SK-N-SH (cell line): ENCODE measurements at regions not wholly inside any gene's neighbourhood (a gene's known extent, or its start where the extent isn't known, plus 50 kb on each side); places are given as distances from the start of the nearest gene placed in this dataset.

Experiments used
- CTCF ChIA-PET: fragments of 300-600, 350-600 bp; formaldehyde crosslinking; extraction: SDS; loops from one replicate; lab custom pipeline; 2021; lab: Yijun Ruan, JAX
- POLR2A ChIA-PET: fragments of 350-600 bp; sonication (Branson Sonifier 250); formaldehyde crosslinking; extraction: SDS; loops from one replicate; lab custom pipeline; 2020; ENCODE audit warnings: antibody characterized with exemption, inconsistent platforms; lab: Yijun Ruan, JAX
- DNase-seq: peaks from one replicate; pipeline ENCODE4 v3.0.0; 2012
- H2AFZ ChIP-seq: fragments of 200-600 bp; sonication (generic); 2 replicates; pipeline ENCODE4 v1.8.1; 2016; ENCODE audit warnings: antibody characterized with exemption, mild to moderate bottlenecking, low read depth
- H3F3A ChIP-seq: fragments of 200-600 bp; sonication (generic); replicated peaks from 2 replicates; pipeline ENCODE3; 2016; ENCODE audit warnings: antibody characterized with exemption, mild to moderate bottlenecking; ENCODE audit not compliant: insufficient read depth
- H3K27ac ChIP-seq, 2 experiments: fragments of 200-500 bp in 1 of 2; fragments of 200-600 bp in 1 of 2; sonication (Bioruptor generic) in 1 of 2; sonication (generic), shearing (Covaris generic) in 1 of 2; 2 replicates each; pipeline versions ENCODE4 v1.5.1 to v1.6.1; 2014 to 2016; ENCODE audit warnings: low read depth in 2 of 2, inconsistent platforms in 1 of 2, low read length in 1 of 2, mild to moderate bottlenecking in 1 of 2, mixed read lengths in 1 of 2
- H3K27me3 ChIP-seq: fragments of 200-600 bp; sonication (generic), shearing (Covaris generic); 2 replicates; pipeline ENCODE4 v1.6.1; 2016; ENCODE audit warnings: mixed run types; ENCODE audit not compliant: insufficient read depth
- H3K36me3 ChIP-seq, 2 experiments: fragments of 200-500 bp in 1 of 2; fragments of 200-600 bp in 1 of 2; sonication (Bioruptor generic) in 1 of 2; sonication (generic) in 1 of 2; replicated peaks in 1 of 2; 2 replicates each; pipeline versions ENCODE3 to v1.5.1; 2014 to 2016; ENCODE audit warnings: low read length in 1 of 2, mild to moderate bottlenecking in 1 of 2; ENCODE audit not compliant: insufficient read depth in 2 of 2, control insufficient read depth in 1 of 2
- H3K4me1 ChIP-seq, 2 experiments: fragments of 200-500 bp in 1 of 2; fragments of 200-600 bp in 1 of 2; sonication (Bioruptor generic) in 1 of 2; sonication (generic), shearing (Covaris generic) in 1 of 2; 2 replicates each; pipeline versions ENCODE4 v1.5.1 to v1.6.1; 2014 to 2016; ENCODE audit warnings: low read depth in 1 of 2, low read length in 1 of 2, mixed run types in 1 of 2; ENCODE audit not compliant: insufficient read depth in 2 of 2, control insufficient read depth in 1 of 2
- H3K4me2 ChIP-seq: fragments of 200-600 bp; sonication (generic), shearing (Covaris generic); 2 replicates; pipeline ENCODE4 v1.6.1; 2017; ENCODE audit warnings: mixed run types
- H3K4me3 ChIP-seq, 2 experiments: fragments of 200-500 bp in 1 of 2; fragments of 200-600 bp in 1 of 2; sonication (Bioruptor generic) in 1 of 2; sonication (generic), shearing (Covaris generic) in 1 of 2; 2 replicates each; pipeline versions ENCODE4 v1.5.1 to v1.8.1; 2014 to 2016; ENCODE audit warnings: low read depth in 2 of 2, inconsistent platforms in 1 of 2, low read length in 1 of 2, mild to moderate bottlenecking in 1 of 2, mixed read lengths in 1 of 2, moderate library complexity in 1 of 2
- H3K79me2 ChIP-seq: fragments of 200-600 bp; sonication (generic); 2 replicates; pipeline ENCODE4 v1.8.1; 2017; ENCODE audit warnings: mild to moderate bottlenecking; ENCODE audit not compliant: insufficient read depth
- H3K9ac ChIP-seq: fragments of 200-600 bp; sonication (generic); 2 replicates; pipeline ENCODE4 v1.6.1; 2017; ENCODE audit warnings: mixed run types
- H3K9me2 ChIP-seq: fragments of 200-600 bp; sonication (generic); 2 replicates; pipeline ENCODE4 v1.6.1; 2017; ENCODE audit warnings: mixed run types
- H3K9me3 ChIP-seq: fragments of 200-600 bp; sonication (generic); 2 replicates; pipeline ENCODE4 v1.6.1; 2017; ENCODE audit warnings: mixed run types, mild to moderate bottlenecking, moderate library complexity
- H4K20me1 ChIP-seq: fragments of 200-600 bp; sonication (generic); 2 replicates; pipeline ENCODE4 v1.6.1; 2017; ENCODE audit warnings: mild to moderate bottlenecking, mixed run types; ENCODE audit not compliant: insufficient read depth
- CHD2 ChIP-seq: fragments of 150-350 bp; IDR thresholded peaks from 2 replicates; pipeline ENCODE4 v1.6.1; 2018; ENCODE audit warnings: low read length; ENCODE audit not compliant: partially characterized antibody
- FOSL2 ChIP-seq: IDR thresholded peaks from 2 replicates; pipeline ENCODE4 v1.4.0; 2012; ENCODE audit warnings: low read depth, mild to moderate bottlenecking, moderate library complexity, borderline replicate concordance
- GATA2 ChIP-seq: sonication (generic); formaldehyde crosslinking; IDR thresholded peaks from 2 replicates; pipeline ENCODE4 v1.5.0; 2020; ENCODE audit warnings: mild to moderate bottlenecking, missing genetic modification reagents
- JUND ChIP-seq: IDR thresholded peaks from 2 replicates; pipeline ENCODE4 v1.4.0; 2012
- MEF2A ChIP-seq: IDR thresholded peaks from 2 replicates; pipeline ENCODE4 v1.4.0; 2012; ENCODE audit warnings: low read depth, borderline replicate concordance
- NFIC ChIP-seq: IDR thresholded peaks from 2 replicates; pipeline ENCODE4 v1.4.0; 2012; ENCODE audit warnings: borderline replicate concordance
- RXRA ChIP-seq: IDR thresholded peaks from 2 replicates; pipeline ENCODE4 v1.4.0; 2012; ENCODE audit warnings: low read depth, mild to moderate bottlenecking, borderline replicate concordance
- WGBS: methylation state at CpG from one replicate; pipeline ENCODE4 v1.1.6; 2017; ENCODE audit warnings: low lambda C conversion rate; 5-methylcytosine and 5-hydroxymethylcytosine counted together
- TF ChIP-seq, protein P1 (sequence below): fragments of 200-600 bp; sonication (generic); IDR thresholded peaks from 2 replicates; pipeline ENCODE4 v1.6.1; 2017; ENCODE audit warnings: antibody characterized with exemption, mild to moderate bottlenecking, moderate library complexity
- TF ChIP-seq, protein P2 (sequence below): IDR thresholded peaks from 2 replicates; pipeline ENCODE4 v1.4.0; 2012; ENCODE audit warnings: low read depth, borderline replicate concordance

DNA sequence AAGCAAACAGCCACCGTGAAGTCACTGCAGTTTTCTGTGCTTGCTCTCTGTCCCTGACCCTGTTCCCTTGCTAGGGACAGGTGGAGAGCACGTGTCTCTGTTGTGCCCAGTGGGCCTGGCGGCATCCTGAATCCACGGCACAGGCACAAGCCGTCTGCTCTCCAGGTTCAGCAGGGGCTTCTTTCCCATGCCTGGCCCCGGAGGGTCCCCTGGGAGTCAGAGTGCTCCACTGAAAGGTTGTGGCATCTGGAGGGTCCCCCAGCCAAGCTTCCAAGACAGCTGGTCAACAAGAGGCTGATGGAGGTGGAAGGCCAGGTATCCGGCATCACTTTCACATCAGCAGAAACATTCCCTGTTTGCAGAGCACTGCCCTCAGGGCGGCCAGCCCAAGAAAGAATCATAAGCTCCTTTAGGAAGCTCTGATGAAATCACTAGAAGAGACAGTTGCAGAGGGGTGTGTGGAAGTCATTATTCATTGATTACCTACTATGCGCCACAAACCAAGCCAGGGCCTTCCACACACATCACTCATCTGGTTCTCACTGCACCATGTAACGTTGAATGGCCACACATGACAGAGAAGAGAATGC is 346.4 kb upstream of the B3GAT1 start (continued):
- TF ChIP-seq, protein P1, sequence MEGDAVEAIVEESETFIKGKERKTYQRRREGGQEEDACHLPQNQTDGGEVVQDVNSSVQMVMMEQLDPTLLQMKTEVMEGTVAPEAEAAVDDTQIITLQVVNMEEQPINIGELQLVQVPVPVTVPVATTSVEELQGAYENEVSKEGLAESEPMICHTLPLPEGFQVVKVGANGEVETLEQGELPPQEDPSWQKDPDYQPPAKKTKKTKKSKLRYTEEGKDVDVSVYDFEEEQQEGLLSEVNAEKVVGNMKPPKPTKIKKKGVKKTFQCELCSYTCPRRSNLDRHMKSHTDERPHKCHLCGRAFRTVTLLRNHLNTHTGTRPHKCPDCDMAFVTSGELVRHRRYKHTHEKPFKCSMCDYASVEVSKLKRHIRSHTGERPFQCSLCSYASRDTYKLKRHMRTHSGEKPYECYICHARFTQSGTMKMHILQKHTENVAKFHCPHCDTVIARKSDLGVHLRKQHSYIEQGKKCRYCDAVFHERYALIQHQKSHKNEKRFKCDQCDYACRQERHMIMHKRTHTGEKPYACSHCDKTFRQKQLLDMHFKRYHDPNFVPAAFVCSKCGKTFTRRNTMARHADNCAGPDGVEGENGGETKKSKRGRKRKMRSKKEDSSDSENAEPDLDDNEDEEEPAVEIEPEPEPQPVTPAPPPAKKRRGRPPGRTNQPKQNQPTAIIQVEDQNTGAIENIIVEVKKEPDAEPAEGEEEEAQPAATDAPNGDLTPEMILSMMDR = no peak
- TF ChIP-seq FOSL2 = no peak

DNA sequence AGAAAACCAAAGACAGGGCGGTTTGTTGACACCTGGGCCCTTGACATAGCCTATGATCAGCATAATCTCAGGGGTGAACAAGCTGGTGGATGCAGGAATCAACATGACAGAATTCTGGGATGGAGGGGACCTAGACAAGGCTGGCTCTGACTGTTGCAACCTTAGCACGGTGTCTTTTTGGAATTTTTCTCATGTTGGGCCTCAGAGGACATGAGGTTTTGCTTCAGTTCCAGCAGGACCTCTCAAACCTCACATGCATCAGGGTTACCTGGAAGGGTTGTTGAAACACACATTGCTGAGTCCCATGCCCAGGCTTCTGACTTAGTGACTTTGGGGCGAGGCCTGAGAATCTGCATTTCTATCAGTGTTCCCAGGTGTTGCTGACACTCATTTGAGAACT is 345.6 kb upstream of the B3GAT1 start:
- POLR2A ChIA-PET = no interaction called here
- TF ChIP-seq NFIC = no peak
- TF ChIP-seq CHD2 = no peak
- TF ChIP-seq MEF2A = no peak
- TF ChIP-seq GATA2 = no peak
- TF ChIP-seq, protein P2, sequence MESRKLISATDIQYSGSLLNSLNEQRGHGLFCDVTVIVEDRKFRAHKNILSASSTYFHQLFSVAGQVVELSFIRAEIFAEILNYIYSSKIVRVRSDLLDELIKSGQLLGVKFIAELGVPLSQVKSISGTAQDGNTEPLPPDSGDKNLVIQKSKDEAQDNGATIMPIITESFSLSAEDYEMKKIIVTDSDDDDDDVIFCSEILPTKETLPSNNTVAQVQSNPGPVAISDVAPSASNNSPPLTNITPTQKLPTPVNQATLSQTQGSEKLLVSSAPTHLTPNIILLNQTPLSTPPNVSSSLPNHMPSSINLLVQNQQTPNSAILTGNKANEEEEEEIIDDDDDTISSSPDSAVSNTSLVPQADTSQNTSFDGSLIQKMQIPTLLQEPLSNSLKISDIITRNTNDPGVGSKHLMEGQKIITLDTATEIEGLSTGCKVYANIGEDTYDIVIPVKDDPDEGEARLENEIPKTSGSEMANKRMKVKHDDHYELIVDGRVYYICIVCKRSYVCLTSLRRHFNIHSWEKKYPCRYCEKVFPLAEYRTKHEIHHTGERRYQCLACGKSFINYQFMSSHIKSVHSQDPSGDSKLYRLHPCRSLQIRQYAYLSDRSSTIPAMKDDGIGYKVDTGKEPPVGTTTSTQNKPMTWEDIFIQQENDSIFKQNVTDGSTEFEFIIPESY = no peak
- no peak for TF ChIP-seq JUND
- Histone ChIP-seq H3K9ac (no peak overlapping the region), H2AFZ (no peak overlapping the region), H3K4me2 (no peak overlapping the region), H3K9me2 (no peaks in the 10 kb centered on the region), H3K27me3 (no peaks in the 10 kb centered on the region), H4K20me1 (no peaks in the 10 kb centered on the region), H3K4me1 (no peaks in the 10 kb centered on the region; a peak in 1 of 4 replicates), H3F3A (no peaks in the 10 kb centered on the region), H3K79me2 (no peaks in the 10 kb centered on the region), H3K36me3 (no peaks in the 10 kb centered on the region), H3K27ac (no peak overlapping the region), H3K9me3 (no peaks in the 10 kb centered on the region), H3K4me3 (no peak overlapping the region)
- WGBS = 0% methylated on average over 2 of the region's 3 CpGs
- no peak for DNase-seq
- CTCF ChIA-PET = no interaction called here

DNA sequence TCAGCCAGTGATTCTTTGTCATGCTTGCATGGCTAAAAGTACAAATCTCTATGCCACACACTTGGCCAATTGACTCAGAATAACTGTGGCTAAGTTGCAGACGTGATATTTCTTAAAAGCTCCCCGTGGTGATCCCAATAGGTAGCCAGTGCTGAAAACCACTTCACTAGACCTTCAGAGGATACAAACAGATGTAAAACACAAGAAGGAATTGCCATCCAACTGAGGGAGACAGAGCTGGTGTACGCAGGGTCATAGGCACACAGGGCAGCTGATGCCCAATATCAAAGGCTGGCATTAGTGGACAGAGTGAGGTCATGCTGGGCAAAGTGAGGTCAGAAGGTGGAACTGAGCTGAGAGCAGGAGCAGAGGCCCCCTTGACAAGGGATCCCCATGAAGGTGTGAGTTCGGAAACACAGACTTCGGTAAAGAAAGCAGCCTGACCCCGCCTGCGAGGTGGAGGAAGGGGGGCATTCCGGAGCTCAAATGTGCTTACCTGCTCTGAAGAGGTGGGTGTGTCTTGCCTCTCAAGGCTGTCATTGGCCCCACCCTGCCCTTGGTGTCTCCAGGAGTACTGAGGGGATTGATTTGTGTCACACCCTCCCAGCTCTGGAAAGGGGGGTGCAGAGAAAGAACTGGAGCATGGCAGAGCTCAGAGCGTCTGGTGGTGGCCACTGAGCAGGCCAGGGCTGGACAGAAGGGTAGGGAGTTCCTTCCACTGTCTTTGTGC is 344.9 kb upstream of the B3GAT1 start:
- Histone ChIP-seq H3K9ac (no peak overlapping the region), H3K79me2 (no peaks in the 10 kb centered on the region), H3F3A (no peaks in the 10 kb centered on the region), H3K9me2 (no peaks in the 10 kb centered on the region), H2AFZ (no peak overlapping the region), H3K4me2 (no peak overlapping the region), H3K27ac (no peak overlapping the region), H3K9me3 (no peaks in the 10 kb centered on the region), H3K4me1 (no peaks in the 10 kb centered on the region; a peak in 1 of 4 replicates), H3K4me3 (no peak overlapping the region), H3K36me3 (no peaks in the 10 kb centered on the region), H4K20me1 (no peaks in the 10 kb centered on the region), H3K27me3 (no peaks in the 10 kb centered on the region)
- no peak for DNase-seq
- 30% methylated on average over 8 of the region's 9 CpGs for WGBS
- CTCF ChIA-PET = no interaction called here
- no peak for TF ChIP-seq RXRA
- POLR2A ChIA-PET = no interaction called here
